ENCODE measurements at regions not wholly inside any gene's neighbourhood (a gene's known extent, or its start where the extent isn't known, plus 50 kb on each side); places are given as distances from the start of the nearest gene placed in this dataset.

- Histone ChIP-seq H3K4me2 (no peak overlapping the region), H3K27ac (no peak overlapping the region), H3K4me1 (no peaks in the 10 kb centered on the region), H3K4me3 (no peak overlapping the region), H3K9me3 (no peaks in the 10 kb centered on the region)
- ChIA-PET CTCF (interaction anchor here (1.2 kb wide), 1 partner anchor 107 kb away, joined by 3 read pairs; no protein-coding TSS in a partner anchor), POLR2A (no interaction called here)
- FAIRE-seq (no peak), DNase-seq (ENCODE audit: low read depth in 1 of 2, low spot score in 1 of 2) (no peak), ATAC-seq (no peak)
- no peak for TF ChIP-seq FOSL2 (IDR thresholded peaks at IDR 0.05)
- TF ChIP-seq FOSL2 (CRISPR knock-in tag; IDR thresholded peaks at IDR 0.05), result no peak
- no peak for TF ChIP-seq HOXB13 (CRISPR knock-in tag; IDR thresholded peaks at IDR 0.05; ENCODE audit: low read depth)
- TF ChIP-seq NFE2L2 (conservative IDR thresholded peaks at IDR 0.05; ENCODE audit: low read length), result no peak
- no peak for TF ChIP-seq HOXA7 (CRISPR knock-in tag; IDR thresholded peaks at IDR 0.05)
- no peak for TF ChIP-seq ZFP36 (IDR thresholded peaks at IDR 0.05; ENCODE audit: borderline replicate concordance, partially characterized antibody)
- TF ChIP-seq POLR2AphosphoS2 (conservative IDR thresholded peaks at IDR 0.05; ENCODE audit: low read length), result no peak
- no peak for TF ChIP-seq KDM5A (IDR thresholded peaks at IDR 0.05)
- TF ChIP-seq SMC3 (IDR thresholded peaks at IDR 0.05), result no peak
- no peak for TF ChIP-seq ZSCAN20 (CRISPR knock-in tag; IDR thresholded peaks at IDR 0.05)
- no peak for TF ChIP-seq ZC3H11A (IDR thresholded peaks at IDR 0.05)
- no peak for TF ChIP-seq SREBF2 (IDR thresholded peaks at IDR 0.05)
- no peak for TF ChIP-seq HES2 (IDR thresholded peaks at IDR 0.05)
- no peak for TF ChIP-seq CBX2 (IDR thresholded peaks at IDR 0.05; ENCODE audit: borderline replicate concordance, low read depth)
- TF ChIP-seq FOSB (CRISPR knock-in tag; IDR thresholded peaks at IDR 0.05), result no peak
- TF ChIP-seq REST (IDR thresholded peaks at IDR 0.05), result no peak
- no peak for TF ChIP-seq CTCF (IDR thresholded peaks at IDR 0.05)
- TF ChIP-seq ATOH8 (CRISPR knock-in tag; IDR thresholded peaks at IDR 0.05; ENCODE audit: low read depth), result no peak
- no peak for TF ChIP-seq HOXB5 (CRISPR knock-in tag; IDR thresholded peaks at IDR 0.05)
- WGBS (ENCODE audit: missing lambda C conversion rate), result 91% methylated on average over 1 of the region's 1 CpG
Observed at GRCh38 chrX:107552930-107553329, 75.4 kb upstream of the PRPS1 start.

- 84% methylated on average over 3 of the region's 3 CpGs for WGBS (ENCODE audit: missing lambda C conversion rate)
- no peak for DNase-seq (ENCODE audit: low read depth in 1 of 2, low spot score in 1 of 2)
- ChIA-PET CTCF (interaction anchor here (0.8 kb wide), 1 partner anchor 10 kb away, joined by 3 read pairs; no protein-coding TSS in a partner anchor), POLR2A (no interaction called here)
- FAIRE-seq, result peak; percentile 63
- H3K4me3 ChIP-seq, result no peak overlapping the region
- H3K9me3 ChIP-seq, result no peaks in the 10 kb centered on the region
- ATAC-seq, result no peak
- no peaks in the 10 kb centered on the region for H3K4me1 ChIP-seq
- H3K4me2 ChIP-seq, result no peak overlapping the region
- no peak for TF ChIP-seq HEYL (CRISPR knock-in tag; IDR thresholded peaks at IDR 0.05)
- no peak overlapping the region for H3K27ac ChIP-seq
Observed at GRCh38 chrX:107556967-107557366, 71.3 kb upstream of the PRPS1 start.

Data from A549 (cell line).